ENCODE measurements at regions not wholly inside any gene's neighbourhood (a gene's known extent, or its start where the extent isn't known, plus 50 kb on each side); places are given as distances from the start of the nearest gene placed in this dataset.

DNA sequence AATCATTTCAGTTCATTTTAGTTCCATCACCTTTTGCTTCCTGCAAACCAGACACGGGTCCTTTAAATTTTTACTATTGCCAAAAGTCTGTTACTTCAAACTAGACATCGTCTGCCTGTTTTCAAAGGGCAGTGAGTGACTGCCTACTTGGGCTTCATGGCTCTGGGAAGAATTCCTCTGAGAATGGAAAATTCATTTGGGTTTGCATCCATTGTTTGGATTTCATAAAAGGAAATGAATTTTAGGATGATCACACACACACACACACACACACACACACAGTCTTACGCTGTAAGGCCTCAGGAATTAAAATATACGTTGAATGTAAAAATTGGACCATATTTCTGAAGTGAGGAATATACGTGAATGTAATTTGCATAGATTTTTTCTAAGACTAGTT, 1584.3 kb upstream of the ACVR2A start:
- DNase-seq (ENCODE audit: low read depth): no peak
- TF ChIP-seq, protein P1, sequence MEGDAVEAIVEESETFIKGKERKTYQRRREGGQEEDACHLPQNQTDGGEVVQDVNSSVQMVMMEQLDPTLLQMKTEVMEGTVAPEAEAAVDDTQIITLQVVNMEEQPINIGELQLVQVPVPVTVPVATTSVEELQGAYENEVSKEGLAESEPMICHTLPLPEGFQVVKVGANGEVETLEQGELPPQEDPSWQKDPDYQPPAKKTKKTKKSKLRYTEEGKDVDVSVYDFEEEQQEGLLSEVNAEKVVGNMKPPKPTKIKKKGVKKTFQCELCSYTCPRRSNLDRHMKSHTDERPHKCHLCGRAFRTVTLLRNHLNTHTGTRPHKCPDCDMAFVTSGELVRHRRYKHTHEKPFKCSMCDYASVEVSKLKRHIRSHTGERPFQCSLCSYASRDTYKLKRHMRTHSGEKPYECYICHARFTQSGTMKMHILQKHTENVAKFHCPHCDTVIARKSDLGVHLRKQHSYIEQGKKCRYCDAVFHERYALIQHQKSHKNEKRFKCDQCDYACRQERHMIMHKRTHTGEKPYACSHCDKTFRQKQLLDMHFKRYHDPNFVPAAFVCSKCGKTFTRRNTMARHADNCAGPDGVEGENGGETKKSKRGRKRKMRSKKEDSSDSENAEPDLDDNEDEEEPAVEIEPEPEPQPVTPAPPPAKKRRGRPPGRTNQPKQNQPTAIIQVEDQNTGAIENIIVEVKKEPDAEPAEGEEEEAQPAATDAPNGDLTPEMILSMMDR (IDR thresholded peaks at IDR 0.05; ENCODE audit: control insufficient read depth, insufficient read depth, low read depth, low read length, missing control alignments): no peak
- no peak overlapping the region for H3K4me3 ChIP-seq (ENCODE audit: control insufficient read depth, low read depth, low read length)

DNA sequence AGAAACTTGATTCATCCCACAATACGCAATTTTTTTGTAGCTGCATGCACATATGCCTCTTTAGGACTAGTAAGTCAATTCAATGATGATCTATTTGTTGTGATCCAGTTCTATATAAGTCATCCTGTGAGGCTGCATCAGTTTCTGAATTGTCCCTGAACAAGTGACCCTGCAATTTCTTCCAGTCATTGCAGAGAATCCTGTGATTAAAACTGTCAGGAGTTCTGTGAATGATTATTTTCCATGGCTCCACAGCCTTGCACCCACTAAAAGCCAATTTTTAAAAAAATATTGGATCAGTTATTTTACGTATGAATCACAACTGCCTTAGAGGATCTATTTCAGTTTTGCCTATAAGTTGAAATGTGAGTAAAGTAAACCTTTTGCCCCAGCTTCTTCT, 1585.0 kb upstream of the ACVR2A start:
- TF ChIP-seq, protein P1 (IDR thresholded peaks at IDR 0.05; ENCODE audit: control insufficient read depth, insufficient read depth, low read depth, low read length, missing control alignments): no peak
- H3K4me3 ChIP-seq (ENCODE audit: control insufficient read depth, low read depth, low read length): no peak overlapping the region
- no peak for DNase-seq (ENCODE audit: low read depth)

GRCh38 chr2:146258071-146258470, 1586.8 kb upstream of the ACVR2A start:
- no peak overlapping the region for H3K4me3 ChIP-seq (ENCODE audit: control insufficient read depth, low read depth, low read length)
- TF ChIP-seq, protein P1 (IDR thresholded peaks at IDR 0.05; ENCODE audit: control insufficient read depth, insufficient read depth, low read depth, low read length, missing control alignments): no peak
- DNase-seq (ENCODE audit: low read depth): no peak

- no peak overlapping the region for H3K4me3 ChIP-seq (ENCODE audit: control insufficient read depth, low read depth, low read length)
- no peak for DNase-seq (ENCODE audit: low read depth)
- TF ChIP-seq, protein P1 (IDR thresholded peaks at IDR 0.05; ENCODE audit: control insufficient read depth, insufficient read depth, low read depth, low read length, missing control alignments): no peak
These were observed 1592.7 kb upstream of the ACVR2A start for GRCh38 chr2:146252119-146252518.

DNA sequence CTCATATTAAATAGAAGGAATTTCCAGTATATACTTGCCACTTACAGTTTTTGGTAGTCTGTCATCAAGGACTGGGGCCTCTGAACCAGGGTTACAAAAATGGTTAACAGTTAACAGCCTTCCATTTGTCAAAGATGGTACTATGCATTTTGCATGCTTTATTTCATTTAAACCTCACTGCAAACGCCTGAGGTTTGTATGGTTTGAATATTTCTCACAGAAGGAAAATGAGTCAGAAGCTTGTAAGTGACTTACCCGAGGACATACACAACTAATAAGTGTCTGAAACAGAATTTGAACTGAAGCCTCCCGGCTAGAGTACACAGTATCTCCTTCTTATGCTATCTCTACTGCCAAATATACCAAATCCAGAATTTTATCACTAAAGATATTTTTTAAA, 1593.5 kb upstream of the ACVR2A start:
- DNase-seq (ENCODE audit: low read depth): no peak
- no peak overlapping the region for H3K4me3 ChIP-seq (ENCODE audit: control insufficient read depth, low read depth, low read length)
- TF ChIP-seq, protein P1 (IDR thresholded peaks at IDR 0.05; ENCODE audit: control insufficient read depth, insufficient read depth, low read depth, low read length, missing control alignments): no peak

DNA sequence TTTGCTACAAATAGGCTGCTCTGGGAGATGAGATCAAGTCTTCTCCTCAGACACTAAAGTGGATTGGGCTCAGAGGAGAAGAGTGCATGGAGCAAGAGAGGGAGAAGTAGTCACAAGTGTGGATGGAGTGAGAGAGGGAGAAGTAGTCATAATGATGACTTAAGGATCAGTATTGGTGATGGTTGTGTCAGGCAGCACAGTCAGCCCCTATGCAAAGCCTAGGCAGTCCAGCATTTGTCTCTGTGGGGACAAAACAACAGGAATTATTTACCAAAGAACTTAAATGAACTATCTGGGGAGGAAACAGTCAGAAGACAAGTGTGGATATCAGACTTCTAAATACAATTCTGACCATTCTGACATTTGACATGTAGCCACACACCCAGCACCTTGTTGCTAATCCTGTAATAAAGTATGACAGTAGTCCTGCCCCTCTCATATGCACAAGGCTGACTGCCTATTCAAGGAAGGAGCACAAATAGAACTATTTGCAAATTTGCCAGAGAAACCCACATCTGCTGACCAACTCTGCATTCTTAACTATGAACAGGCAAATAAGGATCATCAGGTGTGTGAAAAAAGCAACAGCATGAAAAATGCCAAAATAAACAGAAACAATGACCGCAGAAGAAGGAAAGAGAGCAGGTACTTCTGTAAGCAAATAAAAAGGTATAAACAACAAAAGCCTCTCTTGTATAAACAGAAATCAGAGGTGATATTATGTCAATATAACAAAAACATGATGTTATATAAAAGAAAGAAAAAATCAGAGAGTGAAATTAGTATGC, 1597.9 kb upstream of the ACVR2A start:
- TF ChIP-seq, protein P1 (IDR thresholded peaks at IDR 0.05; ENCODE audit: control insufficient read depth, insufficient read depth, low read depth, low read length, missing control alignments): no peak
- H3K4me3 ChIP-seq (ENCODE audit: control insufficient read depth, low read depth, low read length): no peak overlapping the region
- no peak for DNase-seq (ENCODE audit: low read depth)
